GM12878 (cell line): ENCODE measurements at regions not wholly inside any gene's neighbourhood (a gene's known extent, or its start where the extent isn't known, plus 50 kb on each side); places are given as distances from the start of the nearest gene placed in this dataset.

Experiments
- ATAC-seq: fragments of 200-7000 bp; cut with Tn5 transposase; 3 replicates; pipeline ENCODE4 v1.9.1; 2020; ENCODE audit warnings: mild to moderate bottlenecking, moderate library complexity
- BruUV-seq: library from RNA; stranded (reverse); fragments of 400-500 nt; replicated peaks from 2 replicates; lab custom pipeline; 2021; lab: Mats Ljungman, UMichigan
- CTCF ChIA-PET: fragments of 300-600 bp; sonication (Branson Sonifier 250); formaldehyde crosslinking; extraction: SDS; loops from one replicate; lab custom pipeline; 2021; ENCODE audit warnings: inconsistent platforms; lab: Yijun Ruan, JAX
- POLR2A ChIA-PET: fragments of 350-600 bp; formaldehyde crosslinking; extraction: SDS; loops from one replicate; lab custom pipeline; 2021; ENCODE audit warnings: inconsistent platforms; lab: Charles Lee
- RAD21 ChIA-PET: fragments of 300-600 bp; sonication (Branson Sonifier 250); formaldehyde crosslinking; loops from one replicate; lab custom pipeline; 2023; ENCODE audit warnings: antibody characterized with exemption; ENCODE audit not compliant: unreplicated experiment; lab: Charles Lee
- SMC1A ChIA-PET: fragments of 300-600 bp; sonication (Branson Sonifier 250); formaldehyde crosslinking; loops from one replicate; lab custom pipeline; 2023; ENCODE audit not compliant: unreplicated experiment, uncharacterized antibody; lab: Charles Lee
- DNase-seq: peaks from one replicate; pipeline ENCODE4 v3.0.0-alpha.2; 2011; ENCODE audit warnings: low read depth, low spot score
- FAIRE-seq: peaks from 3 replicates; lab custom pipeline; 2011; peaks lifted over from hg19 to GRCh38; lab: Jason Lieb, UNC
- H2AFZ ChIP-seq: 2 replicates; pipeline ENCODE4 v1.6.0; 2011; ENCODE audit warnings: low read depth, low read length, control low read depth; ENCODE audit not compliant: control insufficient read depth
- H3K27ac ChIP-seq: 2 replicates; pipeline ENCODE4 v1.5.1; 2011; ENCODE audit warnings: control low read depth; ENCODE audit not compliant: control insufficient read depth, insufficient read depth
- H3K27me3 ChIP-seq, 2 experiments: replicated peaks in 1 of 2; 2 replicates each; pipeline versions ENCODE4 v1.6.0 to v1.6.1; 2011; ENCODE audit warnings: low read length in 1 of 2; ENCODE audit not compliant: control insufficient read depth in 2 of 2, insufficient read depth in 2 of 2
- H3K36me3 ChIP-seq, 2 experiments: 2 replicates each; pipeline ENCODE4 v1.5.1; 2011; ENCODE audit warnings: low read length in 1 of 2; ENCODE audit not compliant: control insufficient read depth in 2 of 2, insufficient read depth in 2 of 2
- H3K4me1 ChIP-seq: 2 replicates; pipeline ENCODE4 v1.6.1; 2011; ENCODE audit warnings: mild to moderate bottlenecking, low read length, moderate library complexity, mixed read lengths; ENCODE audit not compliant: control insufficient read depth, insufficient read depth
- H3K4me2 ChIP-seq: 2 replicates; pipeline ENCODE4 v1.6.0; 2011; ENCODE audit warnings: control low read depth; ENCODE audit not compliant: control insufficient read depth, insufficient read depth
- H3K4me3 ChIP-seq: fragments of 200-600 bp; sonication (generic); 2 replicates; pipeline ENCODE4 v1.5.1; 2016
- H3K79me2 ChIP-seq: 2 replicates; pipeline ENCODE4 v1.6.0; 2011; ENCODE audit warnings: low read length; ENCODE audit not compliant: control insufficient read depth, insufficient read depth
- H3K9ac ChIP-seq: 2 replicates; pipeline ENCODE4 v1.8.0; 2011; ENCODE audit warnings: low read length, control low read depth, mixed read lengths; ENCODE audit not compliant: control insufficient read depth, insufficient read depth
- H3K9me3 ChIP-seq: replicated peaks from 3 replicates; pipeline ENCODE4 v1.5.1; 2011; ENCODE audit warnings: mild to moderate bottlenecking, low read length; ENCODE audit not compliant: control insufficient read depth, insufficient read depth
- H4K20me1 ChIP-seq: 2 replicates; pipeline ENCODE4 v1.6.0; 2011; ENCODE audit not compliant: control insufficient read depth, insufficient read depth
- ATF7 ChIP-seq: fragments of 450-650 bp; IDR thresholded peaks from 2 replicates; pipeline ENCODE4 v1.6.1; 2016; ENCODE audit warnings: low read depth, mild to moderate bottlenecking
- CBX3 ChIP-seq: fragments of 200-600 bp; sonication (generic); IDR thresholded peaks from 2 replicates; pipeline ENCODE4 v1.6.1; 2016; ENCODE audit warnings: low read depth, borderline replicate concordance
- CREB1 ChIP-seq: IDR thresholded peaks from 2 replicates; pipeline ENCODE4 v1.6.1; 2012; ENCODE audit warnings: low read depth, mild to moderate bottlenecking, inconsistent platforms
- E2F4 ChIP-seq: IDR thresholded peaks from 2 replicates; pipeline ENCODE4 v1.6.1; 2012; ENCODE audit warnings: low read depth, low read length, improper control_type of control experiment
- IRF4 ChIP-seq: IDR thresholded peaks from 2 replicates; pipeline ENCODE4 v1.6.1; 2011; ENCODE audit warnings: low read depth, low read length
- IRF5 ChIP-seq: fragments of 450-650 bp; IDR thresholded peaks from 2 replicates; pipeline ENCODE4 v1.6.1; 2017; ENCODE audit warnings: borderline replicate concordance
- MYB ChIP-seq: fragments of 150-350 bp; IDR thresholded peaks from 2 replicates; pipeline ENCODE4 v1.6.1; 2014; ENCODE audit warnings: mild to moderate bottlenecking, low read depth, low read length, borderline replicate concordance
- NFXL1 ChIP-seq: fragments of 450-650 bp; IDR thresholded peaks from 2 replicates; pipeline ENCODE4 v1.6.1; 2017; ENCODE audit warnings: antibody characterized with exemption, mild to moderate bottlenecking, borderline replicate concordance
- RAD51 ChIP-seq: fragments of 450-650 bp; IDR thresholded peaks from 2 replicates; pipeline ENCODE4 v1.6.1; 2016; ENCODE audit warnings: moderate library complexity, mild to moderate bottlenecking, inconsistent platforms
- RELA ChIP-seq: fragments of 450-650 bp; IDR thresholded peaks from 2 replicates; pipeline ENCODE4 v1.8.0; 2014; ENCODE audit warnings: borderline replicate concordance; ENCODE audit not compliant: partially characterized antibody
- TCF7 ChIP-seq: IDR thresholded peaks from 2 replicates; pipeline ENCODE4 v1.6.1; 2014; ENCODE audit warnings: antibody characterized with exemption, borderline replicate concordance
- ZNF24 ChIP-seq: fragments of 450-650 bp; IDR thresholded peaks from 2 replicates; pipeline ENCODE4 v1.6.1; 2017; ENCODE audit warnings: antibody characterized with exemption, mild to moderate bottlenecking
- WGBS: methylation state at CpG from one replicate; pipeline ENCODE4 v1.1.6; 2016; ENCODE audit warnings: low lambda C conversion rate; ENCODE audit not compliant: insufficient replicate concordance, insufficient coverage; ENCODE audit errors: missing lambda C conversion rate; 5-methylcytosine and 5-hydroxymethylcytosine counted together
- in situ Hi-C: fragments of 300-500 bp; cut with MboI; formaldehyde crosslinking; loops from 9 replicates; pipeline ENCODE4 v1.14.3; 2018; ENCODE audit warnings: mixed read lengths
- intact Hi-C: fragments of 100-400 bp; cut with micrococcal nuclease; formaldehyde crosslinking; loops from one replicate; pipeline ENCODE4 v1.14.2; 2022; ENCODE audit not compliant: unreplicated experiment

GRCh38 chr3:4235690-4236089 lies 67.5 kb upstream of the SETMAR start:
- H4K20me1 ChIP-seq: no peaks in the 10 kb centered on the region
- H3K9me3 ChIP-seq: no peaks in the 10 kb centered on the region
- ChIA-PET RAD21 (no interaction called here), POLR2A (no interaction called here), CTCF (no interaction called here), SMC1A (no interaction called here)
- H3K4me1 ChIP-seq: no peaks in the 10 kb centered on the region
- H3K36me3 ChIP-seq: no peaks in the 10 kb centered on the region
- TF ChIP-seq NFXL1 (no peak), MYB (no peak), RAD51 (no peak), IRF5 (no peak), E2F4 (no peak), CREB1 (no peak), ZNF24 (no peak), IRF4 (no peak), ATF7 (no peak), RELA (no peak), CBX3 (no peak), TCF7 (no peak)
- H3K4me2 ChIP-seq: no peak overlapping the region
- H3K9ac ChIP-seq: no peak overlapping the region
- no peaks in the 10 kb centered on the region for H3K79me2 ChIP-seq
- BruUV-seq: no TSS peak
- WGBS: 31% methylated on average over 3 of the region's 3 CpGs
- FAIRE-seq (no peak), DNase-seq (no peak), ATAC-seq (no peak)
- H3K27me3 ChIP-seq: peaks cover 0 to 3% of the 10 kb centered on the region in 2 experiments; a peak in 3 of 4 replicates
- in situ Hi-C loops (no loop called here), intact Hi-C loops (no loop called here)
- no peak overlapping the region for H3K27ac ChIP-seq
- no peak overlapping the region for H2AFZ ChIP-seq
- H3K4me3 ChIP-seq: no peak overlapping the region
